GM12891 (cell line): ENCODE measurements at regions not wholly inside any gene's neighbourhood (a gene's known extent, or its start where the extent isn't known, plus 50 kb on each side); places are given as distances from the start of the nearest gene placed in this dataset.

ENCODE experiments used
- PAX5 ChIP-seq: IDR thresholded peaks from 2 replicates; pipeline ENCODE4 v1.6.1; 2011; ENCODE audit warnings: low read length, moderate library complexity, mild to moderate bottlenecking; ENCODE audit not compliant: insufficient read depth, severe bottlenecking
- POLR2A ChIP-seq: IDR thresholded peaks from 2 replicates; pipeline ENCODE4 v1.6.1; 2011; ENCODE audit warnings: low read depth, low read length, control low read depth
- POLR2AphosphoS5 ChIP-seq: IDR thresholded peaks from 2 replicates; pipeline ENCODE4 v1.6.1; 2011; ENCODE audit warnings: low read depth, low read length, control low read depth
- POU2F2 ChIP-seq: IDR thresholded peaks from 2 replicates; pipeline ENCODE4 v1.6.1; 2011; ENCODE audit warnings: low read depth, mild to moderate bottlenecking, control low read depth, low read length, moderate library complexity
- TAF1 ChIP-seq: IDR thresholded peaks from 2 replicates; pipeline ENCODE4 v1.6.1; 2011; ENCODE audit warnings: low read depth, low read length, control low read depth

- TF ChIP-seq POLR2AphosphoS5, result no peak
- no peak for TF ChIP-seq POLR2A
- TF ChIP-seq TAF1, result no peak
- no peak for TF ChIP-seq PAX5
- no peak for TF ChIP-seq POU2F2
Observed at GRCh38 chr15:60283936-60284335, 113.8 kb downstream of the ANXA2 start.
